HTR-8/SVneo (cell line): ENCODE measurements at regions not wholly inside any gene's neighbourhood (a gene's known extent, or its start where the extent isn't known, plus 50 kb on each side); places are given as distances from the start of the nearest gene placed in this dataset.
"Not testable (repeated sequence)": the region's sequence is repeated elsewhere in the genome, so short reads cannot be mapped to it uniquely, and the experiment has no call there.

Source experiments
- DNase-seq: peaks from one replicate; pipeline ENCODE4 v3.0.0; 2011; ENCODE audit warnings: low spot score, mixed read lengths; ENCODE audit not compliant: insufficient read length
- FAIRE-seq: peaks from 2 replicates; lab custom pipeline; 2011; peaks lifted over from hg19 to GRCh38; lab: Jason Lieb, UNC

- FAIRE-seq = no peak
Observed at GRCh38 chr7:49433794-49434193, 339.6 kb upstream of the VWC2 start.

GRCh38 chr7:49434846-49435245 is 338.6 kb upstream of the VWC2 start:
- no peak for FAIRE-seq
- DNase-seq = no peak

More at GRCh38 chr7:49433794-49434193, 339.6 kb upstream of the VWC2 start:
- no peak for DNase-seq

- DNase-seq (no peak), FAIRE-seq (peak; percentile 96)
Observed at GRCh38 chr7:49438281-49438680, 335.2 kb upstream of the VWC2 start.

GRCh38 chr7:49443515-49443914 is 329.9 kb upstream of the VWC2 start:
- FAIRE-seq (no peak), DNase-seq (no peak)

GRCh38 chr7:49453486-49453885 is 320.0 kb upstream of the VWC2 start:
- FAIRE-seq (no peak), DNase-seq (no peak)

- no peak for DNase-seq
- no peak for FAIRE-seq
Observed at GRCh38 chr7:49479441-49479840, 294.0 kb upstream of the VWC2 start.

GRCh38 chr7:49479936-49480544 is 293.4 kb upstream of the VWC2 start:
- FAIRE-seq (no peak), DNase-seq (no peak)

GRCh38 chr7:49481075-49481474 is 292.4 kb upstream of the VWC2 start:
- no peak for FAIRE-seq
- no peak for DNase-seq

- FAIRE-seq (no peak), DNase-seq (no peak)
Observed at GRCh38 chr7:49483142-49483541, 290.3 kb upstream of the VWC2 start.

- DNase-seq (no peak), FAIRE-seq (no peak)
Observed at GRCh38 chr7:49486974-49487829, 286.2 kb upstream of the VWC2 start.

- FAIRE-seq (no peak), DNase-seq (no peak)
Observed at GRCh38 chr7:49487830-49488140, 285.7 kb upstream of the VWC2 start.

- FAIRE-seq (no peak), DNase-seq (no peak)
Observed at GRCh38 chr7:49488573-49488972, 284.9 kb upstream of the VWC2 start.

- DNase-seq = no peak
- FAIRE-seq = no peak
Observed at GRCh38 chr7:49497471-49497870, 276.0 kb upstream of the VWC2 start.

GRCh38 chr7:49500741-49501140 is 272.7 kb upstream of the VWC2 start:
- DNase-seq (no peak), FAIRE-seq (no peak)

- FAIRE-seq = peak; percentile 55
- DNase-seq = not testable (repeated sequence)
Observed at GRCh38 chr7:49507206-49507605, 266.2 kb upstream of the VWC2 start.

- DNase-seq = no peak
Observed at GRCh38 chr7:49513911-49514310, 259.5 kb upstream of the VWC2 start.

GRCh38 chr7:49520951-49521350 is 252.5 kb upstream of the VWC2 start:
- DNase-seq (no peak), FAIRE-seq (no peak)

More at GRCh38 chr7:49513911-49514310, 259.5 kb upstream of the VWC2 start:
- no peak for FAIRE-seq

- no peak for DNase-seq
- no peak for FAIRE-seq
Observed at GRCh38 chr7:49522111-49522510, 251.3 kb upstream of the VWC2 start.

GRCh38 chr7:49523870-49524269 is 249.6 kb upstream of the VWC2 start:
- no peak for DNase-seq
- no peak for FAIRE-seq

GRCh38 chr7:49527182-49527581 is 246.3 kb upstream of the VWC2 start:
- no peak for DNase-seq
- FAIRE-seq = no peak

GRCh38 chr7:49530481-49530880 is 243.0 kb upstream of the VWC2 start:
- DNase-seq (no peak), FAIRE-seq (no peak)
